RCC 7860 (cell line): ENCODE measurements at regions not wholly inside any gene's neighbourhood (a gene's known extent, or its start where the extent isn't known, plus 50 kb on each side); places are given as distances from the start of the nearest gene placed in this dataset.
"Not testable (repeated sequence)": the region's sequence is repeated elsewhere in the genome, so short reads cannot be mapped to it uniquely, and the experiment has no call there.

Source experiments
- DNase-seq: peaks from one replicate; pipeline ENCODE4 v3.0.0-alpha.2; 2015; ENCODE audit warnings: low spot score
- FAIRE-seq: peaks from 2 replicates; lab custom pipeline; 2012; peaks lifted over from hg19 to GRCh38; lab: Jason Lieb, UNC

- DNase-seq (no peak), FAIRE-seq (no peak)
Observed at GRCh38 chr13:39930544-39931444, 275.3 kb downstream of the COG6 start.

- DNase-seq (no peak), FAIRE-seq (no peak)
Observed at GRCh38 chr13:39931505-39931904, 276.0 kb downstream of the COG6 start.

DNA sequence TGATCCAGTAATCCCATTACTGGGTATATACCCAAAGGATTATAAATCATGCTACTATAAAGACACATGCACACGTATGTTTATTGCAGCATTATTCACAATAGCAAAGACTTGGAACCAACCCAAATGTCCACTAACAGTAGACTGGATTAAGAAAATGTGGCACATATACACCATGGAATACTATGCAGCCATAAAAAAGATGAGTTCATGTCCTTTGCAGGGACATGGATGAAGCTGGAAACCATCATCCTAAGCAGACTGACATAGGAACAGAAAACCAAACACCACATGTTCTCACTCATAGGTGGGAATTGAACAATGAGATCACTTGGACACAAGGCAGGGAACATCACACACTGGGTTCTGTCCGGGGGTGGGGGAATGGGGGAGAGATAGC lies 277.1 kb downstream of the COG6 start:
- not testable (repeated sequence) for FAIRE-seq, DNase-seq

- DNase-seq = no peak
- FAIRE-seq = no peak
Observed at GRCh38 chr13:39935155-39935554, 279.7 kb downstream of the COG6 start.

- DNase-seq (no peak), FAIRE-seq (no peak)
Observed at GRCh38 chr13:39938596-39938995, 283.1 kb downstream of the COG6 start.

DNA sequence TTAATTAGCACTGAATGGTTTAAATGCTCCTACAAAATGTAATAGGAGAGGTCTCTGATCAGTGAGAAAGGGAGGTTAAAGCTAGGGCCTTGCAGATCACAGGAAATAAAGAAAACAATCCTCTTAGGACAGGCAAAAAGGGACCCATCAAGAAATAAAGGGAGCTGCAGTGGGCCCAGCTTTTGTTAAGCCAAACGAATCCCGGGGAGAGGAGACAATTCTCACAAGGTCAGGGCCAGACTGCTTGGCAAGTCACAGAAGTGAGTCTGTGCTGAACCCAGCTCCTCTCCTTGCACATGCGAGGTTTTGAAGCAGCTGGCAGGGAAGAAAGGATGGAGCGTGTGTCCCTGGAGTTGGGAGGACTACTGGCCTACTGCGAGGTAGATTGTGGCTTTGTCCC lies 285.8 kb downstream of the COG6 start:
- DNase-seq = no peak
- FAIRE-seq = no peak

GRCh38 chr13:39941911-39942551 lies 286.6 kb downstream of the COG6 start:
- DNase-seq = no peak
- FAIRE-seq = no peak

DNA sequence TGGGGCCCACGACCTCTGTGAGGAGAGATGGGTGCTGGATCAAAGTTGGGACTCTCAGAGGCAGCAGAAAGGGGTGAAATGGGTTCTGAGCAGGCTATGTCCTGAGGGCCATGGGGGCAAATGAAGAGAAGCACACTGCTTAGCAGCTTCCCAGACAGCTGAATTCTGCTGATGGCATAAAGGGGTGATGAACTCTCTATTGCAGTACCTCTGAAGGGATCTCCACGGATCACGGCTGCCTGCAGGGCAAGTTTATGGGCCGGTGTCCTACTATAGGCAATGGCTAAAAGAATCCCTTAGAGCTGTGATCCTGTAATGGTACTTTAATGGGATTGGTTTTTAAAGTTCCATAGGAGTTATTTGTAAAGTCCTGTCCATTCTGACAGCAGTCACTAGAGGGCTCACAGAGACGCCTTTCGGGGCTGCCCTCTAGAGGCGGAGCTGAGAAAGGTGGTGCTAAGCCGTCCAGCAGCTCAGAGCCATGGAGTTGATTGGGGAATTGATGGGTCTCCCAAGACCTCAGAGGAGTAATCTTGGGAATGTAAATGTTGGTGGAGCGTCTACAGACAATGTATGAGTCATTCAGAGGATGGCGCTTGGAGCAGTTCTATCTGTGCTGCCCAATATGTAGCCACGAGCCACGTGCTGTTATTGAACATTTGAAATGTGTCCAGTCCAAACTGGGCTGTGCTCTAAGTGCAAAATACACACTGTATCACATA lies 287.3 kb downstream of the COG6 start:
- FAIRE-seq (peak; percentile 23), DNase-seq (peak; percentile 74)

GRCh38 chr13:39943711-39944110 lies 288.2 kb downstream of the COG6 start:
- DNase-seq = no peak

DNA sequence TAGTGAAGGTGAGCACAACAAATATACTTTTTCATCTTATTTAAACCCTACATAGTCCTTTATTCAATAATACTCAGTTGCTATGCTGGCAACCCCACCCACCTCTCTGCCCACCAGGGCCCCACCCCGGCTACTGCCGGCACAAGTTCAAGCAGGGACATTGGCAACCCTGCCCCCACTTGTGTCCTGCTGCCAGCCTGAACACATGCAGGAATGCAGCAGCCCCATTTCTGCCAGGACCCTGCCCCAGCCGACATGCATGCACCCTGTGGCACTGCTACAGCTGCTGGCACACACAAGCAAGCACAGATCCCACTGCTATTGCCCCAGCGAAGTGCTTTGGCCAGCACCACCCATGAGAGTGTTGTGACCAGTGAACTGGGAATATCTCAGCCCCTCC lies 289.8 kb downstream of the COG6 start:
- FAIRE-seq = no peak
- DNase-seq = no peak

More at GRCh38 chr13:39943711-39944110, 288.2 kb downstream of the COG6 start:
- FAIRE-seq = no peak

DNA sequence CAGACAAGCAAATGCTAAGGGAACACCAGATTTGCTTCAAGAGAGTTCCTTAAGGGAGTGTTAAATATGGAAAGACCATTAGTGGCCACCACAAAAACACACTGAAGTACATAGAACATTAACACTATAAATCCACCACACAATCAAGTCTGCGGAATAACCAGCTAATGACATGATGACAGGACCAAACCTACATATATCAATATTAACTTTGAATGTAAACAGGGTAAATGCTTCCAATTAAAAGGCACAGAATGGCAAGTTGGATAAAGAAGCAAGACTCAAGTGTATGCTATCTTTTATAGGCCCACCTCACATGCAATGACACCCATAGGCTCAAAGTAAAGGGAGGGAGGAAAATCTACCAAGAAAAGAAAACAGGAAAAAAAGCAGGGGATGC lies 291.3 kb downstream of the COG6 start:
- DNase-seq (no peak), FAIRE-seq (no peak)

GRCh38 chr13:39951301-39951700 lies 295.8 kb downstream of the COG6 start:
- no peak for DNase-seq
- no peak for FAIRE-seq

DNA sequence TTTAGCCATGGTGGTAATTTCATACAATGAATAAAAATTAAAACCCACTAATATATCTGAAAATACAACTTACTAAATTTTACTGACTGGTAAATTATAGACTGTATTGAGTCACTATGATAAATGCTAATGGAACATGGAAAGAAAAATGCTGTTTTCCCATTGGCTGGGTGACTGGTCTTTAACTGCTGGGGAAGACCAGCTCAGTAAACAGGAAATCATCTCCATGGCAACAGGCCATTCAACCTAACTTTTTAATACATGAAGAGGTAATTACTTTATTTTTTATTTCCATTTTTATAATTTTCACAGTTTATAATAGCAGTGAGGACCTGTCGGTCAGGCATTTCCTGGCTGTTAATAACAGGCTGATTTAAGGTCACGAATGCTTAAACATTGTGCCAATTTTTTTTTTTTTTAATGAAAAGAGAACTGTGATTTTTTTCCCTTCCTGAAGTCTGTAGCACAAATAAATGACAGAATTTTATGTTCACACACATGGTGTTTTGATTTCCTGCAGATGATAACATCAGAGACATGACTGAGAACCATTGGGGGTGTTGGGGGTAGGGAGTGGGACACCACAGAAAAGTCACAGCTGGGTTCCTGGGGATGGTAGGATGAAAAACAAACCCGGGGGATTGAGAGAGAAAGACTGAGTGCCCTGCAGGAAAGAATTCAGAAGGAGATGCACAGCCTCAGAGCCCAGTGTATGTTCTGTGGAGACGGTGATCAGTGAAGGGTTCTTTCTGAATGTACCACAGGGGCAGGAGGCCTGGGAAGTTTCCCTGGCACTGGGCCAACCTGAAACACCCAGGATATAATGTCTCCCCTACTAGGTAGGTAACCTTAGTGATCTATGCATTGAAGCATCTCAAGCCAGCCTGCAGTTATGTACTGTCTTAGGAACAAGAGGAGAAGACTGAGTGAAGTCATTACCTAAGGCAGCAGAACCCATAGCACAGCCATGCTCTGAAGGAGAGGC lies 297.1 kb downstream of the COG6 start:
- FAIRE-seq (no peak), DNase-seq (no peak)

DNA sequence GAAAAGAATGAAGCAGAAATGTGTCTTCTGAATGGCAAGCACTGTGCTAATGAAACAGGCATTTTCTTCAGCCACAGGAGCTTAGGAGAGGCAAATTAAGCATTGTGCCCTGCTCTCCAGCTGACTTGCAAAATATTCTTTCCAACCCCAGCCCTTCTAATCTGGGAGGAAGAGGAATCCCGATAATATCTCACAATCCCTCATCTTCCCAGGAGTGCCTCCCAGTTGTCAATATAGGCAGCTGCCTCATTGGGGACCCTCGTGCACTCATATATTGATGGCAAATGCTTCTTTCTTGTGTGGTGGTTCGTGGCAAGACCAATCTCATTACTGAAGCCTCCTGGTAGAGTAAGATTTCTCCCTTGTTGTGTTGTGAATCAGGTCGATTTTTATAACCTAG lies 299.0 kb downstream of the COG6 start:
- DNase-seq = no peak

DNA sequence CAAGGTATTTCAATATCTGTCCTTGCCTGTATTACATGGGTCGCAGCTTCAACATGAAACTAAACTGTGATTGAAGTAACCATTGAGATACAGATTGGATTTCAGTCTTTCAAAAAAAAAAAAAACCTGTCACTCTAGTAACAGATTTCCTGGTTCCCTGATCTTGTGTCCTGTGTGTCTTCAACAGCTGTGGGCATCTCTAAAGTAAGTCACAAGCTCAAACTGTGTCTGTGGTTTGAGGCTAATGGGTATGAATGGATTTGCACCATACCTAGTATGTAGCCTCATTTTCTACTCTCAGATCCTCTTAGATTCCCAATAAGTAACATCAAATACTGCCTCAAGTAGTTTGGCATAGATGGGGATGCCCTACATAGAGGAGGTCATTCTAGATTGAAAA lies 300.1 kb downstream of the COG6 start:
- DNase-seq (no peak), FAIRE-seq (no peak)

More for the DNA sequence above, 299.0 kb downstream of the COG6 start:
- FAIRE-seq = no peak

DNA sequence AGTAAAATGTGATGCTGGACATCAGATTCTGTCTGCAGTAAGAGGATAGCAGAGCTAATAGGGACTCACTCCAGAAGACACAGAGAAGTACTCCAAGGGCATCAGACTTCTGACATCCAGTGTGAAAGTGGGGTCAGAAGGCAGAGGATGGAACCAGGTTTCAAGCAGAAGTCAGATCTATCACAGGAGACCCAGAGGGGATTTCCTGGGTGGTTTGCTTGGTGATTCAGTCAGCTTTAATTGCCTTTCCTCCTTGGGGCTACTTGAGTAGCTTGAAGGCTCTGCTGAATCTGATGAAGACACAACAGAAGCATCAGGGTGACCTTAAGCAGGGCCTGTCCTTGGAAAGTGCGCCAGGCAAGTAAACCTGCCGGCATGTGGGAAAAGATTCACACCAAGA lies 300.6 kb downstream of the COG6 start:
- FAIRE-seq = no peak
- no peak for DNase-seq

DNA sequence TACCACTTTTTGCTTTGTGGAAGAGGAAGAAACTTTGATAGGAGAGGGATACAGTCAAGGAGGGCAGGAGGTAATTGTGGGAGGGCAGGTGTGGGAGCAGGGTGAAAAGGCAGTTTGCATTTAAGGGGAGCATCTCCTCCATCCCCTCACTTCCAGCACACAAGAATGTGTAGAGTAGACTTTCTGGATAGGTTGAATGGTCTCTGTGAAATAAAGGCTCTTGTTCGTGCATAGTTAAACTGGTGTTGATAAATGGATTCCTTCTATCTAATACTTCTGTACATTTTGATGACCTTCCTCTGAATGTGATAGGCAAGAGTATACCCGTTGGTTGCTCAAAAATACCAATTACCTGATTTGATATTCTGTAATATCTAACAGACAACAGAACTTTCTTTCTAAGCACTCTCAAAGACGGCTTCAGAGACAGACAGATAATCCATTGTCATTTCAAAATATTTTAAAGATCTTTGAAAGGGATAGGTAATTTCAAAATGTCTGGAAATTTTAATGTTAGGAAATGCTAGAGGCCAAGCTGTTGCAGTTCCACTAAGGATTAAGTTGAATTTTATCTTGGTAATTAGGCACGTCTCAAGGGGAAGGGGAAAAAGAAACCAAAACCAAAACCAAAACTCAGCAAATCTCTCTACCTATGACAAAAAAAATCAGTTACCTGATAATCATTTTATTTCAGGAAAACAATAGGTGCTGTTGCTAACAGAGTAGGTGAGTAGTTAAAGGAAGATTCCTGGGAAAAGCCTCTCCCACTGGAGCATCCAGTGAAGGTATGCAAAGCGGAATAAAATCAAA lies 302.6 kb downstream of the COG6 start:
- FAIRE-seq (no peak), DNase-seq (no peak)

DNA sequence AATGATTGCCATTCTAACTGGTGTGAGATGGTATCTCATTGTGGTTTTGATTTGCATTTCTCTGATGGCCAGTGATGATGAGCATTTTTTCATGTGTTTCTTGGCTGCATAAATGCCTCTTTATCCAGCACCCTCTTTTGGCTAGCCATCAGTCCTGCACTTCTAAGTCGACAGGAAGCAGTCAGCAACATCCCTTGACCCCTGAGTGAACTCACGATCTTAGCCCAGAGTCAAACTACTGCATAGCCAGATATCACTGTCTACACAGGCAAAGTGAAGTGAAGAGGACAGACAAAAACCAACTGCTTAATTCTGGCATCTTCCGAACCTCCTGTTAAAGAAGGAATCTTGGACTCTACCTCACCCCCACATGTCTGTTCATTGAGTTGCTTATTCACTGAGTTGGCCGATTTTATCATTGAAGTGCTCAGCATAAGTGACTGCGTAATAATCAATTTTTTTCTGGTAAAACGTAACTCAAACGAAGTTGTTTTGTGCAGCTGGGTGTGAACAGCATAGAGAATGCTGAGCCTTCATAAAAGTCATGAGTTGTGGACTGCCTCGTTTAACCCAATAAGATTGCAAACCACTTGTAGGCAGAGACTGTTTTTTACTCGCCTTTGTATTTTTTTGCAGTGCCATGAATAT lies 304.2 kb downstream of the COG6 start:
- DNase-seq (no peak), FAIRE-seq (no peak)

DNA sequence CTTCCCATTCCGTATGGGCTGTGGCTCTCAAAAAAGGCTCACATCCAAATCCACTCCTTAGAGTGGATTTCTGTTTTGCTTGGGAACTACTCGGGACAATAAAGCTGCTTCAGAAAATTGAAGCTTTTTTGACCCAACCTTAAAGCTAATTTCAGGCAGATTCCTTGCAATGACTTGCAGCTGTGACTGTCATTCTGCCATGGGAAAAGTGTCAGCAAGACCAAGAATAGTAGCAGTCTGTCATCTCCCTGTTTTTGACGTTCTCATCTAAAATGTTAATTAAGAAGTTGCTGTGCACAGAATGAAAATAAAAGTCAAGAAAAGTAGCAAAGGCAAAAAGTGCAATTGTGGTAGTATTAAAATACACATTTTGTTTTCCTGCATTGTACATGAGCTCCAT lies 304.7 kb downstream of the COG6 start:
- no peak for DNase-seq
- no peak for FAIRE-seq
